Gastrocnemius medialis (tissue), 4 donors: ENCODE measurements at regions not wholly inside any gene's neighbourhood (a gene's known extent, or its start where the extent isn't known, plus 50 kb on each side); places are given as distances from the start of the nearest gene placed in this dataset.

Source experiments
- ATAC-seq, 2 donors: fragments of 150-250 bp; one replicate each; pipeline ENCODE4 v1.9.1; 2016
- DNase-seq, 2 donors: peaks; one replicate each; pipeline ENCODE4 v3.0.0-alpha.2; 2019
- H3K27ac ChIP-seq, 4 donors: fragments of 200-600 bp; sonication (generic); 1 replicate in 1 of 4; 2 replicates in 3 of 4; pipeline ENCODE4 v1.5.1; 2016 to 2018; ENCODE audit warnings: mild to moderate bottlenecking in 2 of 4, moderate library complexity in 1 of 4
- H3K27me3 ChIP-seq, 3 donors: fragments of 200-600 bp; sonication (generic) in 2 of 3; 1 replicate in 1 of 3; 2 replicates in 2 of 3; pipeline versions ENCODE4 v1.5.1 to v1.6.0; 2016 to 2019; ENCODE audit warnings: mild to moderate bottlenecking in 1 of 3, moderate library complexity in 1 of 3
- H3K36me3 ChIP-seq, 2 donors: fragments of 200-600 bp; sonication (generic) in 1 of 2; one replicate each; pipeline ENCODE4 v1.5.1; 2017 to 2018
- H3K4me1 ChIP-seq, 2 donors: fragments of 200-600 bp; sonication (generic) in 1 of 2; one replicate each; pipeline ENCODE4 v1.5.1; 2016 to 2017; ENCODE audit warnings: mild to moderate bottlenecking in 2 of 2
- H3K4me3 ChIP-seq, 4 donors: fragments of 200-600 bp; sonication (generic) in 3 of 4; 1 replicate in 1 of 4; 2 replicates in 3 of 4; pipeline ENCODE4 v1.5.1; 2016 to 2019; ENCODE audit warnings: mild to moderate bottlenecking in 2 of 4
- H3K9me3 ChIP-seq, 3 donors: fragments of 200-600 bp; sonication (generic) in 2 of 3; 1 replicate in 1 of 3; 2 replicates in 2 of 3; pipeline ENCODE4 v1.5.1; 2016 to 2019
- POLR2A ChIP-seq, 2 donors: fragments of 450-650 bp; IDR thresholded peaks; one replicate each; pipeline ENCODE4 v1.6.1; 2017; ENCODE audit warnings: antibody characterized with exemption in 2 of 2, mild to moderate bottlenecking in 2 of 2, moderate library complexity in 2 of 2
- in situ Hi-C, 4 donors: fragments of 200-750 bp; cut with MboI; loops; one replicate each; pipeline versions ENCODE4 v1.15.0 to v1.8.0; 2017; ENCODE audit warnings: low sequenced_read_pairs in 4 of 4
- intact Hi-C: fragments of 100-400 bp; cut with DNase I; formaldehyde crosslinking; loops from one replicate; pipeline ENCODE4 v1.15.1; 2023; ENCODE audit warnings: low total_unique reads
- TF ChIP-seq, protein P1 (sequence below), 5 experiments: fragments of 450-650 bp in 3 of 5; fragments of 200-600 bp in 2 of 5; sonication (generic) in 2 of 5; IDR thresholded peaks in 4 of 5; conservative IDR thresholded peaks in 1 of 5; 1 replicate in 4 of 5; 2 replicates in 1 of 5; pipeline ENCODE4 v1.5.1; 2016 to 2019; ENCODE audit warnings: antibody characterized with exemption in 5 of 5, mild to moderate bottlenecking in 3 of 5, moderate library complexity in 3 of 5

DNA sequence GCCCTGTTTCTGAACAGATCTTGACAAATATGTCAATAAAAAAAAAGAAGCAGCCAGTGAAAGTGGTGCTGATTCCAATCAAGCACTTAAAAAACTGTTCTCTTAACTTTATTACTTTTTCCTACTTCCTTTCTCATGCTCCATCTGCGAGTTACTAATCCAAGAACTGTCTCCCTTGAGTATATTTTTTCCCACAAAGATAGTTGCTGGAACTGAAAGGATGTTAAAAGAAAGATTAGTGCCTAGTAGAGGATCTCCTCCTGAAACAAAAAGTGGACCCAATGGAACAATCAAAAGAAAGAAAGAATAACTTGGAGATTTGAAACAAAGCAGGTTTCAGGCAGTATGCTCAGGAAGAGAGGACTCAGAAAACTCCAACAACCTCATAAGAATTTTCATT, 1034.8 kb downstream of the PCDH17 start:
- intact Hi-C loops (no loop called here), in situ Hi-C loops (no loop called here)
- Histone ChIP-seq H3K36me3 (no peaks in the 10 kb centered on the region), H3K27ac (no peak overlapping the region), H3K4me3 (no peak overlapping the region), H3K4me1 (no peaks in the 10 kb centered on the region), H3K9me3 (no peaks in the 10 kb centered on the region), H3K27me3 (no peaks in the 10 kb centered on the region)
- no peak for ATAC-seq
- no peak for TF ChIP-seq POLR2A (IDR thresholded peaks at IDR 0.05)
- TF ChIP-seq, protein P1, sequence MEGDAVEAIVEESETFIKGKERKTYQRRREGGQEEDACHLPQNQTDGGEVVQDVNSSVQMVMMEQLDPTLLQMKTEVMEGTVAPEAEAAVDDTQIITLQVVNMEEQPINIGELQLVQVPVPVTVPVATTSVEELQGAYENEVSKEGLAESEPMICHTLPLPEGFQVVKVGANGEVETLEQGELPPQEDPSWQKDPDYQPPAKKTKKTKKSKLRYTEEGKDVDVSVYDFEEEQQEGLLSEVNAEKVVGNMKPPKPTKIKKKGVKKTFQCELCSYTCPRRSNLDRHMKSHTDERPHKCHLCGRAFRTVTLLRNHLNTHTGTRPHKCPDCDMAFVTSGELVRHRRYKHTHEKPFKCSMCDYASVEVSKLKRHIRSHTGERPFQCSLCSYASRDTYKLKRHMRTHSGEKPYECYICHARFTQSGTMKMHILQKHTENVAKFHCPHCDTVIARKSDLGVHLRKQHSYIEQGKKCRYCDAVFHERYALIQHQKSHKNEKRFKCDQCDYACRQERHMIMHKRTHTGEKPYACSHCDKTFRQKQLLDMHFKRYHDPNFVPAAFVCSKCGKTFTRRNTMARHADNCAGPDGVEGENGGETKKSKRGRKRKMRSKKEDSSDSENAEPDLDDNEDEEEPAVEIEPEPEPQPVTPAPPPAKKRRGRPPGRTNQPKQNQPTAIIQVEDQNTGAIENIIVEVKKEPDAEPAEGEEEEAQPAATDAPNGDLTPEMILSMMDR (IDR thresholded peaks at IDR 0.05 in 4 of 5, conservative IDR thresholded peaks at IDR 0.05 in 1 of 5): no peak
- no peak for DNase-seq

DNA sequence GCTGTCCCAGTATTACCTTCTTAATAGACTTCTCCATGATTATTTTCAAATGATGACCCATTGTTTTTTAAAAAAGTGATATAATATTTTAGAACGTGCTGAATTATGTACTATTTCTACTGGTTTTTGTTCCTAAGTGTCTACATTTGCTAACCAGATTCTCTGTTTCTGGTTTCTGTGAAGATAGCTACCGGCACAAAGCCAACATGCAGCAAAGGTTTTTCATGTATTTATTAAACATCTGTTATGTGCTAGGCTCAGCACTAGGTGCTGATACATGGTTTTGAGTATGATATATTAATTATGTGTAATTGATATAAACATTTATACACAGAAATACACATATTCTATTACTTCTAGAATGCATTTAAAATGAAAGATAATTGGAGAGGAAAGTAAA, 1035.6 kb downstream of the PCDH17 start:
- H3K27ac ChIP-seq: no peak overlapping the region

DNA sequence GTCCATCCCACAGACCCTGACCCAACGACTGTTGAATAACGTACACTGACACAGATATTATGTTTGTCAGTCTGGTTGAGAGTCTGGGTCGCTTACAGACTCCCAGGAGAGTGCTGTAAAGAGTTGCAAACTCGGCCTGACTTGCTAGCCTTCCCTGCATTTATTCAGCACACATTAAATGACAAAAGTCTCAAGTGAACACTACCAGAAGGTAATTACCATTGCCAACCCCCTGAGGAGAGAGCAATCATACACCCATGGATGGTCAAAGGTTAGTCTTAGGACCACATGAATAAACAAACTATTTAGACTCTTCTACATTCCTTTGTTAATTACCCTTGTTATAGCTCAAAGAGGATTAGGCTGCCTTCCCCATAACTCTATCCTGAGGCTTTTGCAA, 1048.6 kb downstream of the PCDH17 start:
- no peak for ATAC-seq
- intact Hi-C loops: no loop called here

More for the DNA sequence above, 1035.6 kb downstream of the PCDH17 start:
- no peaks in the 10 kb centered on the region for H3K27me3 ChIP-seq
- ATAC-seq: no peak
- H3K4me3 ChIP-seq: no peak overlapping the region
- TF ChIP-seq, protein P1 (IDR thresholded peaks at IDR 0.05 in 4 of 5, conservative IDR thresholded peaks at IDR 0.05 in 1 of 5): no peak
- no peak for TF ChIP-seq POLR2A (IDR thresholded peaks at IDR 0.05)
- intact Hi-C loops: no loop called here
- H3K36me3 ChIP-seq: no peaks in the 10 kb centered on the region
- no peaks in the 10 kb centered on the region for H3K9me3 ChIP-seq
- no peak for DNase-seq
- in situ Hi-C loops: no loop called here
- H3K4me1 ChIP-seq: no peaks in the 10 kb centered on the region

DNA sequence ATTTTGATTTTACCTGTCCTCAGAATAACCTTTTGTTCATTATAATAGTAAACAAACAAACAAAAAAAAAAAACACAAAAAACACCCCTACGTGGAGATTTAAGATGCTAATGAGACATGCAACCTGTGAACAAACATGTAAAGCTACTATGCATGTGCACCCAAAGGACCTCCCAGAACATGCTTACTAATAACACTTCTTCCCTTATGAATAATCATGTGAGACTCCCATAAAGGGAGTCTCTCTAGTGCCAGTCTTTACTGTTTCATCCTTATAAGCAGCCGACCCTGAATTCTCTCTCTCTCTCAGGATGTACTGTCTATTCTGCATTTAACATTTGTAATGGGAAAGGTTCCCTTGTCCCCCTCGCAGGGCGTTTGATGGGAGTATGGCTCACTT, 1051.1 kb downstream of the PCDH17 start:
- intact Hi-C loops (no loop called here), in situ Hi-C loops (no loop called here)
- no peak for TF ChIP-seq POLR2A (IDR thresholded peaks at IDR 0.05)
- TF ChIP-seq, protein P1 (IDR thresholded peaks at IDR 0.05 in 4 of 5, conservative IDR thresholded peaks at IDR 0.05 in 1 of 5): no peak
- H3K4me3 ChIP-seq: no peak overlapping the region
- no peaks in the 10 kb centered on the region for H3K4me1 ChIP-seq
- no peaks in the 10 kb centered on the region for H3K36me3 ChIP-seq
- H3K27ac ChIP-seq: no peak overlapping the region
- DNase-seq (no peak), ATAC-seq (no peak)
- no peaks in the 10 kb centered on the region for H3K27me3 ChIP-seq
- no peaks in the 10 kb centered on the region for H3K9me3 ChIP-seq

More for the DNA sequence above, 1048.6 kb downstream of the PCDH17 start:
- TF ChIP-seq, protein P1 (IDR thresholded peaks at IDR 0.05 in 4 of 5, conservative IDR thresholded peaks at IDR 0.05 in 1 of 5): no peak
- no peak for TF ChIP-seq POLR2A (IDR thresholded peaks at IDR 0.05)
- H3K4me1 ChIP-seq: no peaks in the 10 kb centered on the region
- in situ Hi-C loops: no loop called here
- H3K27ac ChIP-seq: no peak overlapping the region
- DNase-seq: no peak
- no peak overlapping the region for H3K4me3 ChIP-seq
- no peaks in the 10 kb centered on the region for H3K27me3 ChIP-seq
- no peaks in the 10 kb centered on the region for H3K36me3 ChIP-seq
- no peaks in the 10 kb centered on the region for H3K9me3 ChIP-seq

DNA sequence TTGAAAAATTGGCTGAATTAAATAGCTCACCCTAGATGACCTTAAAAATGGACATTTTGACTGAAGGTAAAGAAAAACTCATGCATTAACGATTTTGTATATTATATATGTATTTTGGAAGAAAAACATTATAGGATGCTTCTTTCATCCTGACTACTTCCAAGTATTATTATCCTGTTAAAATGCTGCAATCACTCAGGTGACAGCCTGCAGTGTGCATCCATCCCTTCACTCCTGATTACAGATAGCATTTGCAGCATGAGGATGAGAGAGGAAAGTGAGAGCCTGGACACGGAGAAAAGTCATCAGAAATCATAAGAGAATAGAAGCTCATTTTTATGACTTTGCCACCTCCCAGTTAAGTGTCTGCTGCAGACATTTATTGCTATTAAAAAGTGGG, 1055.6 kb downstream of the PCDH17 start:
- Histone ChIP-seq H3K4me1 (no peaks in the 10 kb centered on the region), H3K27me3 (no peaks in the 10 kb centered on the region), H3K9me3 (no peaks in the 10 kb centered on the region), H3K4me3 (no peak overlapping the region), H3K36me3 (no peaks in the 10 kb centered on the region), H3K27ac (no peak overlapping the region)
- DNase-seq (no peak), ATAC-seq (no peak)
- intact Hi-C loops: no loop called here
- in situ Hi-C loops: no loop called here
- TF ChIP-seq, protein P1 (IDR thresholded peaks at IDR 0.05 in 4 of 5, conservative IDR thresholded peaks at IDR 0.05 in 1 of 5): no peak
- no peak for TF ChIP-seq POLR2A (IDR thresholded peaks at IDR 0.05)
